ENCODE measurements at regions not wholly inside any gene's neighbourhood (a gene's known extent, or its start where the extent isn't known, plus 50 kb on each side); places are given as distances from the start of the nearest gene placed in this dataset.

DNA sequence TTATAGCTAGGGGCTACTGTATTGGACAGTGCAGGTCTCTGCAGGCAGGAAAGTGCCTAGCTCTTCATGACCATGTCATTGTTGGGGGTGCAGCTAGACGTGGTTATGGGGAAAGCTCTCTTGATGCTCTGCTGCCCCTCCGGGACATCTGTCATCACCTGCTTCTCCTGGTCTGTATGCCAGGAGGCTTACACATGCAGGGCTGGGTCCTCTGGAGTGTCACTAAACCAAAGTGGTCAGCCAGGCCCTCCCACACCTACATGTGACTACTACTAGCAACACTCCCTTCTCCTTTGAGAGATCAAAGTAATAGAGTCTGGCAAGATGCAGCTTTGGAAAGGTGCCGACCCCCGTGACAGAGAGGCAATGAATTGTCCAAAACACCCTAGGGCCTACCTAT is 98.5 kb downstream of the SST start:
- Histone ChIP-seq H3K9me3 (ENCODE audit: low read length) (no peaks in the 10 kb centered on the region), H3K36me3 (ENCODE audit: insufficient read depth, low read length) (no peaks in the 10 kb centered on the region), H2AFZ (ENCODE audit: low read depth, low read length) (no peak overlapping the region), H4K20me1 (ENCODE audit: insufficient read depth) (no peaks in the 10 kb centered on the region), H3K27me3 (ENCODE audit: insufficient read depth, low read depth, low read length) (no peaks in the 10 kb centered on the region), H3K9ac (ENCODE audit: low read length) (no peak overlapping the region), H3K27ac (ENCODE audit: low read length) (no peak overlapping the region), H3K4me2 (ENCODE audit: low read length) (no peak overlapping the region), H3K4me3 (ENCODE audit: low read length) (no peak overlapping the region), H3K9me2 (ENCODE audit: insufficient read depth, low read length) (no peaks in the 10 kb centered on the region), H3F3A (ENCODE audit: insufficient read depth, low read length, poor library complexity, severe bottlenecking) (no peaks in the 10 kb centered on the region), H3K79me2 (replicated peaks; ENCODE audit: insufficient read depth, low read length) (no peaks in the 10 kb centered on the region)
- no peak for TF ChIP-seq TAF1 (IDR thresholded peaks at IDR 0.05; ENCODE audit: low read depth)
- TF ChIP-seq EP300 (conservative IDR thresholded peaks at IDR 0.05; ENCODE audit: poor library complexity, severe bottlenecking), result no peak
- no peak for TF ChIP-seq MXI1 (conservative IDR thresholded peaks at IDR 0.05; ENCODE audit: poor library complexity, severe bottlenecking)
- TF ChIP-seq POLR2AphosphoS5 (IDR thresholded peaks at IDR 0.05), result no peak
- TF ChIP-seq, protein P1, sequence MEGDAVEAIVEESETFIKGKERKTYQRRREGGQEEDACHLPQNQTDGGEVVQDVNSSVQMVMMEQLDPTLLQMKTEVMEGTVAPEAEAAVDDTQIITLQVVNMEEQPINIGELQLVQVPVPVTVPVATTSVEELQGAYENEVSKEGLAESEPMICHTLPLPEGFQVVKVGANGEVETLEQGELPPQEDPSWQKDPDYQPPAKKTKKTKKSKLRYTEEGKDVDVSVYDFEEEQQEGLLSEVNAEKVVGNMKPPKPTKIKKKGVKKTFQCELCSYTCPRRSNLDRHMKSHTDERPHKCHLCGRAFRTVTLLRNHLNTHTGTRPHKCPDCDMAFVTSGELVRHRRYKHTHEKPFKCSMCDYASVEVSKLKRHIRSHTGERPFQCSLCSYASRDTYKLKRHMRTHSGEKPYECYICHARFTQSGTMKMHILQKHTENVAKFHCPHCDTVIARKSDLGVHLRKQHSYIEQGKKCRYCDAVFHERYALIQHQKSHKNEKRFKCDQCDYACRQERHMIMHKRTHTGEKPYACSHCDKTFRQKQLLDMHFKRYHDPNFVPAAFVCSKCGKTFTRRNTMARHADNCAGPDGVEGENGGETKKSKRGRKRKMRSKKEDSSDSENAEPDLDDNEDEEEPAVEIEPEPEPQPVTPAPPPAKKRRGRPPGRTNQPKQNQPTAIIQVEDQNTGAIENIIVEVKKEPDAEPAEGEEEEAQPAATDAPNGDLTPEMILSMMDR (IDR thresholded peaks at IDR 0.05; ENCODE audit: poor library complexity, severe bottlenecking), result no peak
- TF ChIP-seq, protein P2, sequence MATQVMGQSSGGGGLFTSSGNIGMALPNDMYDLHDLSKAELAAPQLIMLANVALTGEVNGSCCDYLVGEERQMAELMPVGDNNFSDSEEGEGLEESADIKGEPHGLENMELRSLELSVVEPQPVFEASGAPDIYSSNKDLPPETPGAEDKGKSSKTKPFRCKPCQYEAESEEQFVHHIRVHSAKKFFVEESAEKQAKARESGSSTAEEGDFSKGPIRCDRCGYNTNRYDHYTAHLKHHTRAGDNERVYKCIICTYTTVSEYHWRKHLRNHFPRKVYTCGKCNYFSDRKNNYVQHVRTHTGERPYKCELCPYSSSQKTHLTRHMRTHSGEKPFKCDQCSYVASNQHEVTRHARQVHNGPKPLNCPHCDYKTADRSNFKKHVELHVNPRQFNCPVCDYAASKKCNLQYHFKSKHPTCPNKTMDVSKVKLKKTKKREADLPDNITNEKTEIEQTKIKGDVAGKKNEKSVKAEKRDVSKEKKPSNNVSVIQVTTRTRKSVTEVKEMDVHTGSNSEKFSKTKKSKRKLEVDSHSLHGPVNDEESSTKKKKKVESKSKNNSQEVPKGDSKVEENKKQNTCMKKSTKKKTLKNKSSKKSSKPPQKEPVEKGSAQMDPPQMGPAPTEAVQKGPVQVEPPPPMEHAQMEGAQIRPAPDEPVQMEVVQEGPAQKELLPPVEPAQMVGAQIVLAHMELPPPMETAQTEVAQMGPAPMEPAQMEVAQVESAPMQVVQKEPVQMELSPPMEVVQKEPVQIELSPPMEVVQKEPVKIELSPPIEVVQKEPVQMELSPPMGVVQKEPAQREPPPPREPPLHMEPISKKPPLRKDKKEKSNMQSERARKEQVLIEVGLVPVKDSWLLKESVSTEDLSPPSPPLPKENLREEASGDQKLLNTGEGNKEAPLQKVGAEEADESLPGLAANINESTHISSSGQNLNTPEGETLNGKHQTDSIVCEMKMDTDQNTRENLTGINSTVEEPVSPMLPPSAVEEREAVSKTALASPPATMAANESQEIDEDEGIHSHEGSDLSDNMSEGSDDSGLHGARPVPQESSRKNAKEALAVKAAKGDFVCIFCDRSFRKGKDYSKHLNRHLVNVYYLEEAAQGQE (IDR thresholded peaks at IDR 0.05; ENCODE audit: borderline replicate concordance), result no peak
- no peak for TF ChIP-seq EZH2 (IDR thresholded peaks at IDR 0.05; ENCODE audit: borderline replicate concordance, insufficient read depth, low read length, poor library complexity, severe bottlenecking)
- no peak for TF ChIP-seq SMC3 (conservative IDR thresholded peaks at IDR 0.05; ENCODE audit: poor library complexity)
- no peak for TF ChIP-seq RAD21 (conservative IDR thresholded peaks at IDR 0.05)

DNA sequence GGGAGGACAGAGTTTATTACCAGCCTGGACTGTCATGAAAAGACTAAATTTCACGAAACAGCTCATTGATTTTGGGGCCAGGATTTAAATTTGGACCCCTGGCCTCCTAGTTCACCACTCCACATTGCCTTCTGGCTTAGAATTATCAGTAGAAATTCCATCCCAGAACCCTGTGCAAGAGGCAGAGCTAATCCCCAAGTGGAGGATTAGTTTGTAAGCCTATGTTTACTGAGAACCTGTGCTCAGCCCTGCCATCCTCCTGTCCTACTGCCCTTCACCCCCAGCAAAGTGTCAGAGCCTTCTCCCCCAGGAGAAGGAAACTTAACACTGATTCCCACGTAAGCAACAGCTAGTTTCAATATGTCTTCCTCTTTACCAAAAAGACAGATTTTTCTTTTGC is 99.4 kb downstream of the SST start:
- no peak overlapping the region for H3K27ac ChIP-seq (ENCODE audit: low read length)
- no peaks in the 10 kb centered on the region for H3K9me2 ChIP-seq (ENCODE audit: insufficient read depth, low read length)
- TF ChIP-seq MXI1 (conservative IDR thresholded peaks at IDR 0.05; ENCODE audit: poor library complexity, severe bottlenecking) (no peak), RAD21 (conservative IDR thresholded peaks at IDR 0.05) (no peak), EZH2 (IDR thresholded peaks at IDR 0.05; ENCODE audit: borderline replicate concordance, insufficient read depth, low read length, poor library complexity, severe bottlenecking) (no peak), EP300 (conservative IDR thresholded peaks at IDR 0.05; ENCODE audit: poor library complexity, severe bottlenecking) (no peak), SMC3 (conservative IDR thresholded peaks at IDR 0.05; ENCODE audit: poor library complexity) (no peak), POLR2AphosphoS5 (IDR thresholded peaks at IDR 0.05) (no peak), TAF1 (IDR thresholded peaks at IDR 0.05; ENCODE audit: low read depth) (no peak)
- TF ChIP-seq, protein P2 (IDR thresholded peaks at IDR 0.05; ENCODE audit: borderline replicate concordance), result no peak
- TF ChIP-seq, protein P1 (IDR thresholded peaks at IDR 0.05; ENCODE audit: poor library complexity, severe bottlenecking), result no peak
- H3K4me3 ChIP-seq (ENCODE audit: low read length), result no peak overlapping the region
- H3K4me2 ChIP-seq (ENCODE audit: low read length), result no peak overlapping the region
- no peak overlapping the region for H2AFZ ChIP-seq (ENCODE audit: low read depth, low read length)
- H3F3A ChIP-seq (ENCODE audit: insufficient read depth, low read length, poor library complexity, severe bottlenecking), result no peaks in the 10 kb centered on the region
- no peaks in the 10 kb centered on the region for H3K9me3 ChIP-seq (ENCODE audit: low read length)
- H3K79me2 ChIP-seq (replicated peaks; ENCODE audit: insufficient read depth, low read length), result no peaks in the 10 kb centered on the region
- H3K9ac ChIP-seq (ENCODE audit: low read length), result no peak overlapping the region
- H4K20me1 ChIP-seq (ENCODE audit: insufficient read depth), result no peaks in the 10 kb centered on the region
- H3K27me3 ChIP-seq (ENCODE audit: insufficient read depth, low read depth, low read length), result no peaks in the 10 kb centered on the region
- no peaks in the 10 kb centered on the region for H3K36me3 ChIP-seq (ENCODE audit: insufficient read depth, low read length)
